H1 (cell line): ENCODE measurements at regions not wholly inside any gene's neighbourhood (a gene's known extent, or its start where the extent isn't known, plus 50 kb on each side); places are given as distances from the start of the nearest gene placed in this dataset.
A peak's percentile ranks its signal among the peaks of the same experiment; 100 is the strongest.

Experiments
- CTCF ChIA-PET: fragments of 300-600 bp; sonication (Branson Sonifier 250); formaldehyde crosslinking; loops from one replicate; lab custom pipeline; 2021; ENCODE audit not compliant: partially characterized antibody; lab: Charles Lee
- POLR2A ChIA-PET: fragments of 300-600 bp; sonication (Branson Sonifier 250); formaldehyde crosslinking; loops from one replicate; lab custom pipeline; 2021; ENCODE audit warnings: inconsistent platforms; ENCODE audit not compliant: partially characterized antibody; lab: Charles Lee
- DNase-seq, 2 experiments: peaks; one replicate each; pipeline versions ENCODE4 v3.0.0 to v3.0.0-alpha.2; 2010 to 2022; ENCODE audit warnings: low spot score in 2 of 2, low read depth in 1 of 2, mixed read lengths in 1 of 2
- FAIRE-seq: peaks from 2 replicates; lab custom pipeline; 2011; peaks lifted over from hg19 to GRCh38; lab: Jason Lieb, UNC
- H2AFZ ChIP-seq: 2 replicates; pipeline ENCODE4 v1.8.1; 2012; ENCODE audit warnings: low read length, inconsistent platforms
- H2AK5ac ChIP-seq: 2 replicates; pipeline ENCODE4 v1.6.1; 2013; ENCODE audit warnings: low read depth, low read length
- H2BK120ac ChIP-seq: replicated peaks from 2 replicates; pipeline ENCODE3; 2013; ENCODE audit warnings: low read depth, low read length, inconsistent platforms
- H2BK12ac ChIP-seq: 2 replicates; pipeline ENCODE4 v1.6.1; 2013; ENCODE audit warnings: low read depth, low read length
- H2BK15ac ChIP-seq: 2 replicates; pipeline ENCODE4 v1.6.1; 2013; ENCODE audit warnings: low read length
- H2BK20ac ChIP-seq: 2 replicates; pipeline ENCODE4 v1.6.1; 2013; ENCODE audit warnings: low read length
- H2BK5ac ChIP-seq: 2 replicates; pipeline ENCODE4 v1.6.1; 2013; ENCODE audit warnings: low read depth, low read length
- H3K14ac ChIP-seq: 2 replicates; pipeline ENCODE4 v1.6.1; 2013; ENCODE audit warnings: inconsistent platforms; ENCODE audit not compliant: insufficient read length
- H3K18ac ChIP-seq: 2 replicates; pipeline ENCODE4 v1.6.1; 2013; ENCODE audit warnings: low read length; ENCODE audit errors: extremely low read depth
- H3K23ac ChIP-seq: 2 replicates; pipeline ENCODE4 v1.6.1; 2013; ENCODE audit warnings: inconsistent platforms; ENCODE audit not compliant: insufficient read length
- H3K23me2 ChIP-seq: 2 replicates; pipeline ENCODE4 v1.6.1; 2013; ENCODE audit warnings: low read depth, low read length
- H3K27ac ChIP-seq: 2 replicates; pipeline ENCODE4 v1.6.1; 2011; ENCODE audit warnings: low read depth, low read length, inconsistent platforms
- H3K27me3 ChIP-seq, 4 experiments: replicated peaks in 1 of 4; 1 replicate in 1 of 4; 2 replicates in 3 of 4; pipeline versions ENCODE4 v1.6.1 to v1.8.1; 2011 to 2013; ENCODE audit warnings: low read length in 3 of 4, mild to moderate bottlenecking in 3 of 4, inconsistent platforms in 2 of 4, mixed read lengths in 2 of 4, moderate library complexity in 1 of 4; ENCODE audit not compliant: control insufficient read depth in 3 of 4, insufficient read depth in 3 of 4; ENCODE audit errors: extremely low read depth in 1 of 4
- H3K36me3 ChIP-seq, 4 experiments: 2 replicates each; pipeline versions ENCODE4 v1.6.1 to v1.8.1; 2011 to 2013; ENCODE audit warnings: mild to moderate bottlenecking in 4 of 4, low read length in 3 of 4, moderate library complexity in 2 of 4, control low read depth in 1 of 4, inconsistent platforms in 1 of 4; ENCODE audit not compliant: insufficient read depth in 4 of 4, control insufficient read depth in 2 of 4
- H3K4ac ChIP-seq: replicated peaks from 2 replicates; pipeline ENCODE3; 2013; ENCODE audit warnings: low read length, low read depth, mixed read lengths, inconsistent platforms; ENCODE audit not compliant: insufficient read length
- H3K4me1 ChIP-seq, 4 experiments: replicated peaks in 1 of 4; 1 replicate in 1 of 4; 2 replicates in 3 of 4; pipeline versions ENCODE4 v1.6.1 to v1.8.1; 2011 to 2013; ENCODE audit warnings: low read length in 3 of 4, inconsistent platforms in 2 of 4, mixed read lengths in 1 of 4; ENCODE audit not compliant: insufficient read depth in 4 of 4, control insufficient read depth in 3 of 4
- H3K4me2 ChIP-seq, 2 experiments: 2 replicates each; pipeline versions ENCODE4 v1.6.1 to v1.8.1; 2011 to 2013; ENCODE audit warnings: low read depth in 2 of 2, low read length in 2 of 2, control low read depth in 1 of 2, inconsistent platforms in 1 of 2, mild to moderate bottlenecking in 1 of 2; ENCODE audit not compliant: insufficient read depth in 1 of 2
- H3K4me3 ChIP-seq, 4 experiments: fragments of 200-600, 300-600 bp in 1 of 4; sonication (generic), shearing (Covaris generic), sonication (Bioruptor Twin) in 1 of 4; 2 replicates each; pipeline versions ENCODE4 v1.5.1 to v1.8.1; 2011 to 2016; ENCODE audit warnings: low read length in 4 of 4, low read depth in 3 of 4, control low read depth in 2 of 4, inconsistent platforms in 2 of 4, mild to moderate bottlenecking in 2 of 4, mixed read lengths in 1 of 4, moderate library complexity in 1 of 4; ENCODE audit not compliant: insufficient read depth in 2 of 4; ENCODE audit errors: extremely low read depth in 1 of 4
- H3K56ac ChIP-seq: replicated peaks from 2 replicates; pipeline ENCODE3; 2013; ENCODE audit warnings: low read depth, mild to moderate bottlenecking, mixed read lengths, low read length, inconsistent platforms; ENCODE audit not compliant: insufficient read length
- H3K79me1 ChIP-seq: 2 replicates; pipeline ENCODE4 v1.6.1; 2013; ENCODE audit warnings: low read depth, low read length, control low read depth
- H3K79me2 ChIP-seq, 2 experiments: 2 replicates each; pipeline versions ENCODE4 v1.6.1 to v1.8.1; 2012 to 2013; ENCODE audit warnings: low read length in 2 of 2, mild to moderate bottlenecking in 2 of 2, inconsistent platforms in 1 of 2; ENCODE audit not compliant: insufficient read depth in 2 of 2, control insufficient read depth in 1 of 2
- H3K9ac ChIP-seq, 4 experiments: replicated peaks in 1 of 4; 1 replicate in 1 of 4; 2 replicates in 3 of 4; pipeline versions ENCODE4 v1.6.1 to v1.8.1; 2011 to 2013; ENCODE audit warnings: low read depth in 3 of 4, low read length in 3 of 4, control low read depth in 2 of 4, mild to moderate bottlenecking in 2 of 4, moderate library complexity in 2 of 4, inconsistent platforms in 1 of 4; ENCODE audit errors: extremely low read depth in 1 of 4
- H3K9me3 ChIP-seq, 2 experiments: 2 replicates each; pipeline versions ENCODE4 v1.6.1 to v1.8.1; 2012 to 2013; ENCODE audit warnings: mild to moderate bottlenecking in 2 of 2, moderate library complexity in 2 of 2, control low read depth in 1 of 2, inconsistent platforms in 1 of 2, low read depth in 1 of 2, low read length in 1 of 2, mixed read lengths in 1 of 2; ENCODE audit not compliant: insufficient read depth in 2 of 2
- H4K20me1 ChIP-seq, 2 experiments: replicated peaks in 1 of 2; 2 replicates each; pipeline versions ENCODE3 to v1.8.1; 2011 to 2013; ENCODE audit warnings: inconsistent platforms in 2 of 2, low read length in 2 of 2, mild to moderate bottlenecking in 1 of 2; ENCODE audit not compliant: insufficient read depth in 2 of 2, control insufficient read depth in 1 of 2
- H4K5ac ChIP-seq: 2 replicates; pipeline ENCODE4 v1.6.1; 2013; ENCODE audit warnings: low read length, low read depth, mixed read lengths, inconsistent platforms; ENCODE audit not compliant: insufficient read length
- H4K8ac ChIP-seq: 2 replicates; pipeline ENCODE4 v1.8.0; 2013; ENCODE audit warnings: mild to moderate bottlenecking, moderate library complexity, low read length, inconsistent platforms; ENCODE audit not compliant: insufficient read depth; ENCODE audit errors: extremely low read depth
- H4K91ac ChIP-seq: replicated peaks from 2 replicates; pipeline ENCODE3; 2013; ENCODE audit warnings: low read length, mixed read lengths, inconsistent platforms; ENCODE audit not compliant: insufficient read length
- CBX8 ChIP-seq: fragments of 300-800, 300-1000 bp; sonication (generic); IDR thresholded peaks from 2 replicates; pipeline ENCODE4 v1.7.1; 2016; ENCODE audit warnings: low read depth, low read length, borderline replicate concordance
- CHD2 ChIP-seq: IDR thresholded peaks from 2 replicates; pipeline ENCODE4 v1.6.1; 2012; ENCODE audit warnings: low read length, improper control_type of control experiment
- E2F6 ChIP-seq: IDR thresholded peaks from 2 replicates; pipeline ENCODE4 v1.6.1; 2012; ENCODE audit warnings: inconsistent platforms
- HDAC6 ChIP-seq: IDR thresholded peaks from one replicate; pipeline ENCODE4 v1.7.1; 2012; ENCODE audit warnings: low read depth, mild to moderate bottlenecking, inconsistent platforms, low read length, moderate library complexity
- KDM5A ChIP-seq: fragments of 200-600 bp; IDR thresholded peaks from 2 replicates; pipeline ENCODE4 v1.7.1; 2012; ENCODE audit warnings: mild to moderate bottlenecking, low read length, inconsistent platforms, mixed read lengths
- PHF8 ChIP-seq: fragments of 200-600 bp; sonication (generic); conservative IDR thresholded peaks from 2 replicates; pipeline ENCODE4 v1.7.1; 2012; ENCODE audit warnings: low read depth, mild to moderate bottlenecking, inconsistent platforms, low read length, moderate library complexity
- POLR2AphosphoS5 ChIP-seq: IDR thresholded peaks from 2 replicates; pipeline ENCODE4 v1.6.1; 2011; ENCODE audit warnings: low read depth, low read length
- RAD21 ChIP-seq, 2 experiments: IDR thresholded peaks in 1 of 2; conservative IDR thresholded peaks in 1 of 2; 2 replicates each; pipeline ENCODE4 v1.6.1; 2011; ENCODE audit warnings: low read depth in 2 of 2, low read length in 2 of 2, improper control_type of control experiment in 1 of 2, inconsistent platforms in 1 of 2, mild to moderate bottlenecking in 1 of 2, moderate library complexity in 1 of 2
- RXRA ChIP-seq: IDR thresholded peaks from 2 replicates; pipeline ENCODE4 v1.6.1; 2011; ENCODE audit warnings: low read depth, mild to moderate bottlenecking, low read length, moderate library complexity; ENCODE audit not compliant: insufficient read depth
- SIRT6 ChIP-seq: IDR thresholded peaks from one replicate; pipeline ENCODE4 v1.7.1; 2012; ENCODE audit warnings: low read length, inconsistent platforms
- TCF12 ChIP-seq: IDR thresholded peaks from 2 replicates; pipeline ENCODE4 v1.6.1; 2011; ENCODE audit warnings: low read depth, mild to moderate bottlenecking, low read length
- TEAD4 ChIP-seq: IDR thresholded peaks from 2 replicates; pipeline ENCODE4 v1.6.1; 2012; ENCODE audit warnings: low read depth, low read length, inconsistent platforms, mixed read lengths
- ZNF274 ChIP-seq: IDR thresholded peaks from 2 replicates; pipeline ENCODE4 v1.7.0; 2012; ENCODE audit warnings: low read length, borderline replicate concordance; ENCODE audit errors: extremely low read depth
- WGBS, 2 experiments: shearing (Covaris generic) in 1 of 2; methylation state at CpG; one replicate each; pipeline versions ENCODE4 v1.1.6 to v1.1.7; 2013 to 2015; ENCODE audit warnings: low lambda C conversion rate in 2 of 2, mixed read lengths in 2 of 2, inconsistent platforms in 1 of 2, low coverage in 1 of 2, missing lambda C conversion rate in 1 of 2; ENCODE audit not compliant: insufficient replicate concordance in 2 of 2, insufficient coverage in 1 of 2, insufficient read length in 1 of 2; ENCODE audit errors: extremely low coverage in 1 of 2, missing lambda C conversion rate in 1 of 2; 5-methylcytosine and 5-hydroxymethylcytosine counted together

DNA sequence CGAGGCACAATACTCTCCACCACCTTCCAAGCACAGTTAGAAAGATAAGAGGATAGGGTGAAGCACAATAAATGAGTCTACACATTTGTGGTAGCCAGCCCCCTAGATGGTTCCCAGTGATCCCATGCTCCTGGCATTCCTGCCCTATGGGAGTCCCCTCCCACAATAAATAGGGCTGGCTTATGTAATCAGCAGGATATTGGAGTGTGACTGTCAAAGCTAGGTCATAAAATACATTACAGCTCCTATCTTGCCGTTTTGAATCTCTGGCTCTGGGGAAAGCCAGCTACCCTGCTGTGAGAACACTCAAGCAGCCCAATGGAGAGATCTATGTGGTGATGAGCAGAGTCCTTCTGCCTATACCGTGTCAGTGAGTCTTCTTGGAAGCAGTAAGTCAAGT is 198.7 kb upstream of the NOCT start:
- H3K4me3 ChIP-seq: no peak overlapping the region

More for the DNA sequence above, 198.7 kb upstream of the NOCT start:
- Histone ChIP-seq H4K8ac (no peak overlapping the region), H3K9me3 (no peaks in the 10 kb centered on the region), H3K23ac (no peak overlapping the region), H2BK120ac (no peak overlapping the region), H2BK15ac (no peak overlapping the region), H2BK20ac (no peak overlapping the region), H3K14ac (no peak overlapping the region), H3K79me1 (no peaks in the 10 kb centered on the region), H3K27me3 (no peaks in the 10 kb centered on the region), H3K56ac (no peak overlapping the region), H4K20me1 (no peaks in the 10 kb centered on the region), H3K4me1 (no peaks in the 10 kb centered on the region), H3K36me3 (no peaks in the 10 kb centered on the region), H3K4me2 (no peak overlapping the region), H2AFZ (0 out of 2 replicates have a peak overlapping the region, but pooled peaks have one; percentile 27), H3K27ac (no peak overlapping the region), H2BK5ac (no peak overlapping the region), H3K9ac (no peak overlapping the region), H4K5ac (no peak overlapping the region), H3K79me2 (no peaks in the 10 kb centered on the region), H3K23me2 (no peaks in the 10 kb centered on the region), H3K4ac (no peak overlapping the region), H4K91ac (no peak overlapping the region), H3K18ac (no peak overlapping the region), H2AK5ac (no peak overlapping the region), H2BK12ac (no peak overlapping the region)
- FAIRE-seq (no peak), DNase-seq (no peak)
- ChIA-PET POLR2A (no interaction called here), CTCF (no interaction called here)
- TF ChIP-seq HDAC6 (no peak), E2F6 (no peak), RAD21 (IDR thresholded peaks at IDR 0.05 in 1 of 2, conservative IDR thresholded peaks at IDR 0.05 in 1 of 2; ENCODE audit: low read depth in 2 of 2, low read length in 2 of 2) (no peak), SIRT6 (no peak), CHD2 (no peak), PHF8 (no peak), KDM5A (no peak), POLR2AphosphoS5 (no peak), CBX8 (no peak), TCF12 (no peak), ZNF274 (no peak), TEAD4 (no peak), RXRA (no peak)
- 81% methylated on average over 3 of the region's 3 CpGs; no CpG with 5 or more reads in 1 of the 2 experiments for WGBS, 2 experiments
